ENCODE measurements at regions not wholly inside any gene's neighbourhood (a gene's known extent, or its start where the extent isn't known, plus 50 kb on each side); places are given as distances from the start of the nearest gene placed in this dataset.

- DNase-seq (ENCODE audit: low spot score) = no peak
These were observed 81.3 kb upstream of the CD93 start for GRCh38 chr20:23167431-23167830.

DNA sequence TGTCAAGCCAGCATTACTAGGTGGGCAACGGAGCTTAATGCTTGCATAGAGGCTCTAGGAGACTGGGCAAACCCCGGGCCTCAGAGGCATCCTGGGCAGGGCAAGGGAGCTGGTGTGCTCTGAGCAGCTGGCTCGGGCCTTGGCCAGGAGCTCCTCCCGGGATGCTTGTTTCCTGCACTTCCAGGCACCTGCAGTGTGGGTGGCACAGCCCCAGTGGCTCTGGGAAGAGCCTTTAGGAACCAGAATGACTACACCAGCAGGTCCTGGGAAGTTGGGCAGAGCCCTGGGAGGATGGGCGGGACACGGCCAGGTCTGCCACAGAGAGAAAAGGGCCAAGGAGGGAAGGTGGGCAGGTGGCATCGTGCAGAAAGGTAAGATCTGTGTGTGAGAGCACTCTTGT, 80.4 kb upstream of the CD93 start:
- DNase-seq (ENCODE audit: low spot score) = no peak

DNA sequence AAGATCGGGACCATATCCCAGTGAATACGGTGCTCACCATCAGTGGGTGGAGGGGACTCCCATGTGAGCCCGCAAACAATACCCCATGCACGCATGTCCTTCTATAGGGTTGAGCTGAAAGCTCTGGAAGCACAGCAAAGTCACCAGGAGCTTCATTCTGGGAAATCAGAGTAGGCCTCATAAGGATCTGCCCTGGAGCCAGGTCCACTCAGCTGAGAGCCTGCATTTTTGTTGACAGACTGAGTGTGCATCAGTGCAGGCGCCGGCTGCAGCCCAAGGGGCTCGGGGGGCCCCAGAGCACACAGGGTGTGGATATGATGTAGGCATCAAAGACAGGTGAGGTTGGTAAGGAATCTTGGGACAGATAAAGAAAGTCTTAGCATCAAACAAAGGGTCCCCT, 79.8 kb upstream of the CD93 start:
- no peak for DNase-seq (ENCODE audit: low spot score)

GRCh38 chr20:23165307-23165750, 79.2 kb upstream of the CD93 start:
- no peak for DNase-seq (ENCODE audit: low spot score)

DNA sequence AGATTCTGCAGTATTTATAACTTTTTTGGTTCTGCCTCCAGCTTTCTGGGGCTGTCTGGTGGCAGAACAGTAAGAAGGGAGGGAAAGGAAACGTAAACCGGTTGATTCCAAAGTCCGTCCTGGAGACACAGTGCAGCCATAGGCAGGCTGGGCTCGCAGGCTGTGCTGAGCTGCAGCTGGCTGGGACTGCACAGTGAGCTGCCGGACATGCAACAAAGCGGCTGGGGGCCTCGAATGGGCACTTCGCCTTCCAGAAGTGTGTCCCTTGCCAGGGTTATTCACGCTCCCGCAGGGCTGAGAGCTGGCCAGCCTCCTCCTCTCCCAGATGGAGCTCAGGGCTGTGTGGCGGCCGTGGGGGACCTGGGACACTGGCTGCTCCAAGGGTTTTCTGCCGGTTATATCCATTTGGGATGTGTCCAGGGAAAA, 78.1 kb upstream of the CD93 start:
- DNase-seq (ENCODE audit: low spot score) = no peak

DNA sequence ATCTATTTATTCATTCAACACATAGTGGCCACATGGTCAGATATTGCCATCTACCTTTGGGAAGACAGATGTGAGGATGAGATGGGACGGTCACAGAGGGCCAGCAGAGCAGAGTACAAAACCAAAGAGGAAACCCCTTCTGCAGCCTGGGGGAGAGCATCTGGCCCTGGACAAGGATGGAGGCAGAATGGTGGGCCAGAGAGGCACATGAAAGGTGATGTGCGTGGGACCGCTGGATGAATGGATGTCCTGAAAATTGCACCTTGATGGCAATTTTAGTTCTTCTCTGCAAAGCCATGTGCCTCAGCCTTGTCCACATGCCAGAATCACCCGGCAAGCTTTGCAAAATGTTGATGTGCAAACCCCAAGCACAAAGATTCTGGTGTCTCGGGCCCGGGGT, 77.4 kb upstream of the CD93 start:
- no peak for DNase-seq (ENCODE audit: low spot score)

GRCh38 chr20:23162887-23163286, 76.8 kb upstream of the CD93 start:
- no peak for DNase-seq (ENCODE audit: low spot score)

- DNase-seq (ENCODE audit: low spot score) = peak; percentile 15
These were observed 76.0 kb upstream of the CD93 start for GRCh38 chr20:23161968-23162696.

- DNase-seq (ENCODE audit: low spot score) = no peak
These were observed 75.2 kb upstream of the CD93 start for GRCh38 chr20:23161244-23161891.

DNA sequence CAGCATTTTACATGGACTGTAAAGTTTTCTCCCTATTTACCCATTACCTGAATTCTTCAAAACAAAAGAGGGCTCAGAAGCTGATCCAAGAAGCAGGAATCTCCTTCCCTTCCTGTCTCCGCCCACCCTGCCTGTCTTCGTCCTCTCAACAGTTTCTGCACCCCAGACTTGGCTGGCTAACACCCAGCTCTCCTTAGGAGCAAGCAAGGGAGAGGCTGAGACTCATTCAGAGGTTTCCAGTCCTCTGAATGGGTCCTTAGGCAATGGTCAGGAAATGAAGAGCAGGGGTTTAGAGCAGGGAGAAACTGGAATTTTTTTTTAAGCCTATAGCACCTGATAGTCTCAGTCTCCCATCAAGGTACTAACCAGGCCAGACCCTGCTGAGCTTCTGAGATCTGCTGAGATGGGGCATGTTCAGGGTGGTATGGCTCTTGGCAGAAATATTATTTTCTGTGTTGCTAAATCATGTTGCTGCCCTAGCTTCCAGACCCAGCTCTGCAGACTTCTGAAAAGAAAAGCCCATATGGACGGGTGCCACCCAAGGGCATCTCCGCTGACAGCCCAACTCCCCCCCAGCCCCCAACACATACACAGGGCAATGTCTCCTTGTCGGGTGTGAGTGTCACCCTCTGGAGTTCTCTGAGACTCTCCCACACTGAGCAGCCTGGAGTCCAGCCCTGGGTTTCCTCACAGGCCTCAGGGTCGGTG, 74.6 kb upstream of the CD93 start:
- no peak for DNase-seq (ENCODE audit: low spot score)

DNA sequence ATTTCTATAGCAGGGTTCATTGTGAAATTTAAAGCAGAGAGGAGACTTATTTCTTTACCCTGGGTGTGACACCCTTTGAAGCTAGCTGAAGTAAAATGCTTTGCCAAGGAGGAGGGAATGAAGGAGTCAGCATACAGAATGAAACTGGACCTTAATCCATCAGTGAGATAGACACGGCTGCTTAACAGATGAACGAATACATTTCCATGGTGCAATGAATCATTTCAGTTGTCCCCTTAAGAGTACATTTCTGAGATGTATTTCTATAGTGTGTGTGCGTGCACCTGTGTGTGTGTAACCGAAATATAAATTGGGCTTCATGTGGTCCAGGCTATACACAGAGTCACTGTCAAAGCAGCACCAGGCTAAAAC, 73.8 kb upstream of the CD93 start:
- no peak for DNase-seq (ENCODE audit: low spot score)

GRCh38 chr20:23159256-23159946, 73.3 kb upstream of the CD93 start:
- no peak for DNase-seq (ENCODE audit: low spot score)

- DNase-seq (ENCODE audit: low spot score) = no peak
These were observed 71.6 kb upstream of the CD93 start for GRCh38 chr20:23157734-23158133.

DNA sequence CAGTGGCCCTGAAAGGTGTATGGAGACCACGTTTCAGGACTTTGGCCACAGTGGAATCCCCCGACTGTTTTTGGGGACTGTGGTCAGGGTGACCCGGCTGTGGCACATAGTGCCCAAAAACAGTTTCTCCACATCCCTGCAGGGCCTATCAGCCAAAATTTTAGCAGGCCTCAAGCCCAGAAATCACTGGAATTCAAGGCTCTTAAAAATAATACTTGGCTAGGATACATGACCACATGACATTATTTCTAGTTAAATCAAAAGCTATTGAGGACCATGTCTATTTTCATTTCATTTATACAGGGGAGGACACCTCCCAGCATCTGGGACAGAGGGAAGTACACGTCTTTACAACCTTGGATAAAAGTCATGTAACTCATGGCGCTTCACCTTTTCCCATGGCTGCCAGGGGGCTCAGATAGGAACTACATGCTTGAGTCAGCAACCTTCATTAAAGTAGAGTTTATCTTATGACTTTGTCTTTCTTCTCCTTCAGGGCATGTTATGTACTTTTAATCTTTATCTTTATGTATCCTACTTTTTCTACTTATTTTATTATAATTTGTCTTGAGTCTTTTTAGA, 70.8 kb upstream of the CD93 start:
- DNase-seq (ENCODE audit: low spot score) = no peak

DNA sequence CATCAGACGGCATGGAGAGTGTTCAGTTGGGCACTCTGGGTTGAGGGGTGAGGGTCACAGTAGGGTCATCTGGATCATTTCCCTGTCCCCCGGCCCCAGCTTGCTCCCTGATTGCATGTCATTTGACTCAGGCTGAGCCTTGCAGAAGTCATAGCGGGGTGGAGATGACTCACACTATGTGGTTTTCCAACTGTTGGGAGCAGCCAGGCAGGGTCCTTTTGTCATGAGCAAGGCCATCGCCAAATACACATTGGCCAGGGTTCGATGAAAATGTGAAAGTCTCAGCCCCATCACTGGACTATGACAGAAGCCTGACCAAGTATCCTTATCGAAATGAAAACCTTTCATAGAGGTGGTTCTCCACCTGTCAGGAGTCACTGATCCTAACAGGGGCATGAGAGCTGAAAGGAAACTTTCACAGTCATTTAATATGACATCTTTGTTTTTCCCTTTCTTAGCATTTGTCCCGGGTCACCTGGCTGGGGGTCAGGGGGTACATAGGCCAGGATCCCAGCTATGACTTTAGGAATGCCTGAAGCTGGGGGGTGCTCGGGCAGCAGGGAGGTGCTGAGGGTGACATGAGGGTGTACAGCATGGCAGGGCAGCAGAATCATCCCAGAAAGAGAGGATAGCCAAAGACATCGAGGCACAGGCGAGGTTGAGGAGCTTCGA, 70.2 kb upstream of the CD93 start:
- no peak for DNase-seq (ENCODE audit: low spot score)

DNA sequence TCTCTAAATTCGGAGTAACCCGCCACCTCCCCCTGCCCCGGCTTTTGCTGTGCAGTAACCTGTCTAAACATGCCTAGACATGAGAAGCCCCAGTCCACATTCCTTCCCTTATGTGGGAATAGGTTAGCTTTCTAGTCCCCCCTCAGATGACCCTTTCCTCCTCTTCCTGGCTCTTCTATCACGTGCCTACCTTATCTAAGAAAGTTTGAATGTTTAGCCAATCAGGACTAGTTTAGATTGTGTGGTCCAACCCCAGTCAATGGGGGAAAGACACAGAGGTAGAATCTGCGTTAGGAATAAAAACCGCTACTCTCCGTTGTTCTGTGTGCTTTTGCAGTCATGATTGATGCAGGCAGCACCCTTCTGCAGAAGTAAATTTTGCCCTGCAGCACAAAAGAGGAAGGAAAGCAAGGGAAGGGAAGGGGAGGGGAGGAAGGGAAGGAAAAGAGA, 69.0 kb upstream of the CD93 start:
- no peak for DNase-seq (ENCODE audit: low spot score)

GRCh38 chr20:23153696-23154341, 67.7 kb upstream of the CD93 start:
- DNase-seq (ENCODE audit: low spot score) = no peak

DNA sequence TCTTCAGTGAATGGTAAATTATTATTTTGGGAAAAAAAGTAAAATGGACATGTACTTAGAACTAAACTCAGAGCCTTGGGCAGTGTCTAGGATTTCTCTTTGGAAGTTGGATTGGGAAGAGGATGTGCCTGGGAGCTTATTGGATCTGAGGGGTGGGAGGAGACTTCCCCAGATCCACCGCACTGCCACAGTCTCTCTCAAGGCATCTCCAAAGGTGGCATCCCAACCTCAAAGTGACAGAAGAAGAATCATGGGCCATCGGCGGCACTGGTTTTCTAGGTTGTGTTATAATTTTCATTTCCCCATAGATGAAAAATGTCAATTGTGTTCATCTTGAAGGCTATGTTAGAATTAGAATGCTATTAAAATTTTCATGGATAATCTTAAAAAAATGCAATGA, 66.8 kb upstream of the CD93 start:
- no peak for DNase-seq (ENCODE audit: low spot score)

DNA sequence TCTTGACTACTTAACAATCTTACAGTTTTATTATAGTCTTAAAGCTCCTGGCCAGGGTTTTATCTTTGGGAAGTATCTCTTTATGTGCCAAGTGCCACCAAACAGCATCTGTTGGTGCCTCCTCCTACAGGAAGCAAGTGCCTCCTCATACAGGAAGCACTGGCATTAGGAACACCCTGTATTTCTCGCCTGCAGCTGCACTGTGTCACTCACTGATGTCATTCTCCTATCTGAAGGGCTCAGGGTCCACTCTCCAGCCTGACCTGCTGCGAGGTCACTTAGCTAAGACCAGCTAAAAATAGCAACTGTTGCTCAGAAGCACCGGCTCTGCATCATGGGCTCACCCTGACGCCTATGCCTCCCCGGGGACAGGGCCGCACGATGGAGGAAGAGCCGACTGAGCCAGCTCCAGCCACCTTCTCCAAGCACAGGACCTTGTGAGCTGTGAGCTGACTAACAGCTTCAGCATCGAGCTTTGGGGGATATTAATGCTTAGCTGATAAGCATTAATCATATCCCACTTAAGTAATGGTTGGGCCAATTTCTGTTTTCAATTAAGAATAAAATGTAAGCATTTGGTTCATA, 66.3 kb upstream of the CD93 start:
- DNase-seq (ENCODE audit: low spot score) = no peak

DNA sequence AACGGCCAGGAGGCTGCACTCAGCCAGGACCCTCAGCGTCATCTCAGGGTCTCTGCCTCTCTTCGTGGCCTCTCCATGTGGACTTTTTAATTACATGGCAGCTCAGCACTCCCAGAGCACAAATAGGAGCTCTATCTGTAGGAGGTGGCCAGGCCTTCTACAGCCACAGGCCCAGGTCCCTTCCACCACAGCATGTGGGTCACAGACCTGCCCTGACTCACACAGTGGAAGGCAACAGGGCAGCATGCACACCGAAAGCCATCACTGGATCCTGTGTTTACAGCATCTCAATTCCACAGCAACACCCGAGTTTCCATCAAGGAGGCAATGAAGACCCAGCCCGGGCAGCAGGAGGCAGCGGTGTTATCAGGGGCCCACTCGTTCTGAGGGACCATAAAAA, 65.8 kb upstream of the CD93 start:
- no peak for DNase-seq (ENCODE audit: low spot score)

Measured in CD4-positive, alpha-beta T cell treated with Interleukin-2 at 100 ng/mL for 4 hours (primary cell).